ENCODE measurements at regions not wholly inside any gene's neighbourhood (a gene's known extent, or its start where the extent isn't known, plus 50 kb on each side); places are given as distances from the start of the nearest gene placed in this dataset.
A peak's percentile ranks its signal among the peaks of the same experiment; 100 is the strongest.

DNA sequence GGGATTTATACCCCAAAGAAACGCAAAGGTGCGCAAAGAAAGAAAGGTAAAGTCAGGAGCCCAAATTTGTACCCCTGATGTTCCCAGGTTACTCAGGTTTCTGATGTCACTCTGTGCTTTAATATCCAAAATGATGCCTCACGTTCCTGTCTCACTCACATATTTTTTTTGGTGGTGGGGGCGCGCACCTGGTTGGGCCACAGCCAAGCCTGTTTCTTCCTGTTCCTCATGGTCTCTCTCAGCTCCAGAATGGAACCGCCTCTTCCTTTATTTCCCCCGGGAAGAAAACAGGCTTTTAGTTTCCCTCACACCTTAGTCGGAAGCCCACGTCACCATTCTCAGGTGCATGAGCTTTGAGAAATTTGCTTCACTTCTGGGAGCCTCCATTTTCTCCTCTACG, 118.3 kb upstream of the BOD1 start:
- Histone ChIP-seq H3K4me3 (ENCODE audit: control insufficient read depth in 1 of 7, extremely low read depth in 1 of 7, insufficient read depth in 4 of 7, low read depth in 2 of 7, low read length in 6 of 7) (no peak overlapping the region), H3K27me3 (replicated peaks in 2 of 5; ENCODE audit: control insufficient read depth in 4 of 5, insufficient read depth in 5 of 5, low read length in 4 of 5) (no peaks in the 10 kb centered on the region), H3K27ac (ENCODE audit: insufficient read depth in 1 of 2, low read depth in 1 of 2, low read length in 2 of 2, poor library complexity in 1 of 2, severe bottlenecking in 2 of 2) (no peak overlapping the region), H3K9me3 (ENCODE audit: control extremely low read depth in 1 of 5, control insufficient read depth in 4 of 5, insufficient read depth in 2 of 5, low read depth in 1 of 5, low read length in 4 of 5) (no peaks in the 10 kb centered on the region), H3K4me1 (ENCODE audit: control extremely low read depth in 1 of 4, control insufficient read depth in 4 of 4, insufficient read depth in 4 of 4, low read length in 3 of 4) (peaks cover 0 to 6% (median 4%) of the 10 kb centered on the region in 4 experiments), H3K36me3 (ENCODE audit: control insufficient read depth in 4 of 4, insufficient read depth in 4 of 4, low read length in 3 of 4) (no peaks in the 10 kb centered on the region)
- DNase-seq, result no peak
- ChIA-PET POLR2A (no interaction called here), CTCF (interaction anchor here (0.8 to 1.2 kb wide), 2 partner anchors 17 to 46 kb away, joined by 3 read pairs; no protein-coding TSS in a partner anchor)
- WGBS (ENCODE audit: insufficient coverage), result 82% methylated on average over 7 of the region's 10 CpGs

DNA sequence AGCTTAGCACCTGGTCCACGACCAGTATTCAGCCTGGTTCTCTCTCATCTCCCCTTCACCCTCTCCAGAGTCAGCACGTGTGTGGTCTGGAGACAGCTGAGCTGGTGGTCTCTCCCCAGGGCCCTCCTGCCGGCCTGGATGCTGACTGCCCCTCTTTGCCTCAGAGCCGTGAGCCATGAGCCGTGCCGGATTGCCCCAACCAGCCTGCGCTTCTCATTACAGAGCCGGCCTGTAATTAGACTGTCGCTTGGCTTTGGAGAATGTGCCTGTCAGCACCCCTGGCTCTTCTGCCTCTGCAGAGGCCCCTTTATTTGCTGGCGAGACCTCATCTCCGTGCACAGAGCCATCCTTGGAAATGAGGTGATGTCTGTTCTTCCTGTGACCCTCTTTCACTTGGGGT, 118.7 kb upstream of the BOD1 start:
- ChIA-PET CTCF (interaction anchor here (0.8 to 1.2 kb wide), 2 partner anchors 17 to 45 kb away, joined by 3 read pairs; no protein-coding TSS in a partner anchor), POLR2A (no interaction called here)
- no peak overlapping the region for H3K27ac ChIP-seq (ENCODE audit: insufficient read depth in 1 of 2, low read depth in 1 of 2, low read length in 2 of 2, poor library complexity in 1 of 2, severe bottlenecking in 2 of 2)
- H3K4me1 ChIP-seq (ENCODE audit: control extremely low read depth in 1 of 4, control insufficient read depth in 4 of 4, insufficient read depth in 4 of 4, low read length in 3 of 4), result peaks cover 0 to 6% (median 4%) of the 10 kb centered on the region in 4 experiments
- H3K4me3 ChIP-seq (ENCODE audit: control insufficient read depth in 1 of 7, extremely low read depth in 1 of 7, insufficient read depth in 4 of 7, low read depth in 2 of 7, low read length in 6 of 7), result no peak overlapping the region
- H3K9me3 ChIP-seq (ENCODE audit: control extremely low read depth in 1 of 5, control insufficient read depth in 4 of 5, insufficient read depth in 2 of 5, low read depth in 1 of 5, low read length in 4 of 5), result no peaks in the 10 kb centered on the region
- no peaks in the 10 kb centered on the region for H3K27me3 ChIP-seq (replicated peaks in 2 of 5; ENCODE audit: control insufficient read depth in 4 of 5, insufficient read depth in 5 of 5, low read length in 4 of 5)
- no peaks in the 10 kb centered on the region for H3K36me3 ChIP-seq (ENCODE audit: control insufficient read depth in 4 of 4, insufficient read depth in 4 of 4, low read length in 3 of 4)
- no peak for DNase-seq
- 97% methylated on average over 11 of the region's 11 CpGs for WGBS (ENCODE audit: insufficient coverage)

DNA sequence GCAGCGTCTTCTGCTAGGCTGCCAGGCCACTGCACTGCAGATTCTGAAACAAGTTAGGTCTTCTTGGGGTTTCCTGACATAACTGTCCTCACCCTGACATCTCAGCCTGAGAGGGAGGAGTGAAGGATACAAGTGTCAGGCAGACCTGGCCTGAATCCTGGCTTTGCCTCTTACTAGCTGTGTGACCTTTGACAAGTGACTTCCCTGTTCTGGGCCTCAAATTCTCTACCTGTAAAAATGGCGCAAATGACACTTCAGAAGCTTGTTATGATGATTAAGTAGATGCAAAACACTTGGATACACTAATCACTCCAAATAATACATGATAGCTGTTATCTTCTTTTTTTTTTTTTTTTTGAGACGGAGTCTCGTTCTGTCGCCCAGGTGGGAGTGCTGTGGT, 119.2 kb upstream of the BOD1 start:
- CTCF ChIA-PET, result no interaction called here
- POLR2A ChIA-PET, result no interaction called here
- whole genome bisulfite sequencing (ENCODE audit: insufficient coverage), result 100% methylated on average over 1 of the region's 5 CpGs
- H3K4me3 ChIP-seq (ENCODE audit: control insufficient read depth in 1 of 7, extremely low read depth in 1 of 7, insufficient read depth in 4 of 7, low read depth in 2 of 7, low read length in 6 of 7), result no peak overlapping the region
- no peaks in the 10 kb centered on the region for H3K9me3 ChIP-seq (ENCODE audit: control extremely low read depth in 1 of 5, control insufficient read depth in 4 of 5, insufficient read depth in 2 of 5, low read depth in 1 of 5, low read length in 4 of 5)
- no peaks in the 10 kb centered on the region for H3K27me3 ChIP-seq (replicated peaks in 2 of 5; ENCODE audit: control insufficient read depth in 4 of 5, insufficient read depth in 5 of 5, low read length in 4 of 5)
- H3K36me3 ChIP-seq (ENCODE audit: control insufficient read depth in 4 of 4, insufficient read depth in 4 of 4, low read length in 3 of 4), result no peaks in the 10 kb centered on the region
- peaks cover 0 to 6% (median 4%) of the 10 kb centered on the region in 4 experiments for H3K4me1 ChIP-seq (ENCODE audit: control extremely low read depth in 1 of 4, control insufficient read depth in 4 of 4, insufficient read depth in 4 of 4, low read length in 3 of 4)
- no peak for DNase-seq
- H3K27ac ChIP-seq (ENCODE audit: insufficient read depth in 1 of 2, low read depth in 1 of 2, low read length in 2 of 2, poor library complexity in 1 of 2, severe bottlenecking in 2 of 2), result no peak overlapping the region

DNA sequence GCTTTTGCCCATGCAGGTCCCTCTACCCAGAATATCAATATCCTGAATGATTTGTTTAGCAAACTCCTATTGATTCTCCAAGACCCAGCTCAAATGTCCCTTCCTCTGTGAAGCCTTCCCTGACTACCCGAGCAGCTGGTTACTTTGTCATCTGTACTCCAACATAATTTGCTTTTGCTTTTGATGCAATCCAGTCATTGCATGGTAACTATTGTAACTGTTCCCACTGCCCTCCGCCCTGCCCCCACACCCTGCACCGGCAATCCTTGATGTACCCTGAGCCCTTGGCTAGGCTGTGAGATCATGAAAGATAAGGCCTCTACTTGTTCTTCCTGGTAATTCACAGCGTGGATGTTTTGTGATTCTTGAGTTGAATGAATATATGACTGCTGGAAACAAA, 119.9 kb upstream of the BOD1 start:
- no peak overlapping the region for H3K27ac ChIP-seq (ENCODE audit: insufficient read depth in 1 of 2, low read depth in 1 of 2, low read length in 2 of 2, poor library complexity in 1 of 2, severe bottlenecking in 2 of 2)
- CTCF ChIA-PET, result no interaction called here
- H3K27me3 ChIP-seq (replicated peaks in 2 of 5; ENCODE audit: control insufficient read depth in 4 of 5, insufficient read depth in 5 of 5, low read length in 4 of 5), result no peaks in the 10 kb centered on the region
- peaks cover 0 to 6% (median 4%) of the 10 kb centered on the region in 4 experiments for H3K4me1 ChIP-seq (ENCODE audit: control extremely low read depth in 1 of 4, control insufficient read depth in 4 of 4, insufficient read depth in 4 of 4, low read length in 3 of 4)
- no peaks in the 10 kb centered on the region for H3K36me3 ChIP-seq (ENCODE audit: control insufficient read depth in 4 of 4, insufficient read depth in 4 of 4, low read length in 3 of 4)
- WGBS (ENCODE audit: insufficient coverage), result 76% methylated on average over 3 of the region's 4 CpGs
- no peak overlapping the region for H3K4me3 ChIP-seq (ENCODE audit: control insufficient read depth in 1 of 7, extremely low read depth in 1 of 7, insufficient read depth in 4 of 7, low read depth in 2 of 7, low read length in 6 of 7)
- H3K9me3 ChIP-seq (ENCODE audit: control extremely low read depth in 1 of 5, control insufficient read depth in 4 of 5, insufficient read depth in 2 of 5, low read depth in 1 of 5, low read length in 4 of 5), result no peaks in the 10 kb centered on the region
- POLR2A ChIA-PET, result no interaction called here
- no peak for DNase-seq

DNA sequence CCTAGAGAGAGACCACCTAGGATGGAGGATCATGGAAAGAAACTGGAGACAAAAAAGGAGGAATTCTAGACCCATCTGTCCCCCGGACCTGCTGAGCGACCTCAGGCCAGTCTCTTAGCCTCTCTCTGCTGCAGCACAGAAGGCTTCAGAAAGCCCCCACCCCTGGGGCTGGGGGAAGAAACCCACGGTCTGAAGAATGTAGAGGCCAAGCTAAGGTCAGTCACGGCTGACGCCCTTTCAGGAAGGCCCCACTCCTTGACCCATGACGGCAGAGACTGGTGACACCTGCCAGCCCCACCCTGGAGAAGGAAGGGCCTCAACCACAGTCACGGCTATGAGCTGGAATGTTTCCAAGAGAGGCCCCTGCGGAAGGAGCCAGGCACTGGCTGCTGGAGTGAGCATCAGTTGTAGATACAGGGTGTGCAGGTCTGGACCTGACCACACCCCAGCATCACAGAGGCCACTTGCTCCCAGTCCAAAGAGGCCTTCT, 120.5 kb upstream of the BOD1 start:
- H3K27ac ChIP-seq (ENCODE audit: insufficient read depth in 1 of 2, low read depth in 1 of 2, low read length in 2 of 2, poor library complexity in 1 of 2, severe bottlenecking in 2 of 2), result no peak overlapping the region
- no peaks in the 10 kb centered on the region for H3K36me3 ChIP-seq (ENCODE audit: control insufficient read depth in 4 of 4, insufficient read depth in 4 of 4, low read length in 3 of 4)
- 34% methylated on average over 8 of the region's 8 CpGs for WGBS (ENCODE audit: insufficient coverage)
- H3K4me3 ChIP-seq (ENCODE audit: control insufficient read depth in 1 of 7, extremely low read depth in 1 of 7, insufficient read depth in 4 of 7, low read depth in 2 of 7, low read length in 6 of 7), result no peak overlapping the region
- H3K27me3 ChIP-seq (replicated peaks in 2 of 5; ENCODE audit: control insufficient read depth in 4 of 5, insufficient read depth in 5 of 5, low read length in 4 of 5), result no peaks in the 10 kb centered on the region
- peaks cover 0 to 6% (median 4%) of the 10 kb centered on the region in 4 experiments for H3K4me1 ChIP-seq (ENCODE audit: control extremely low read depth in 1 of 4, control insufficient read depth in 4 of 4, insufficient read depth in 4 of 4, low read length in 3 of 4)
- POLR2A ChIA-PET, result no interaction called here
- DNase-seq, result peak in 2 of 3 donors; percentile 27 to 50
- CTCF ChIA-PET, result no interaction called here
- H3K9me3 ChIP-seq (ENCODE audit: control extremely low read depth in 1 of 5, control insufficient read depth in 4 of 5, insufficient read depth in 2 of 5, low read depth in 1 of 5, low read length in 4 of 5), result no peaks in the 10 kb centered on the region

DNA sequence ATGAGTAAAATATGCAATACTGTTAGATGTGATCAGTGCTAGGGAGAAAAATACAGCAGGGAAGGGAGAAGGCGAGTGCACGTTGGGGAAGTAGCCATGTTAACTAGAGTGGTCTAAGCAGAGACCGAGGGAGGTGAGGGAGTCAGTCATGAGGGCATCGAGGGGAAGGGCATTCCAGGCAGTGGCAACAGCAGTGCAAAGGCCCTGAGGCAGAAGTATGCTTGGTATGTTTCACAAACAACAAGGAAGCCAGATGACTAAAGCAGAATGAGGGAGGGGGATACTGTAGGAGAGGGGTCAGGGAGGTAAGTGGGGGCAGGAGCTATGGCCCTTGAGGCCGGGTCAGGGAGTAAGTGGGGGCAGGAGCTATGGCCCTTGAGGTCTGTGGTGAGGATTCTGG, 123.3 kb upstream of the BOD1 start:
- ChIA-PET POLR2A (no interaction called here), CTCF (no interaction called here)
- DNase-seq, result no peak
- 97% methylated on average over 5 of the region's 5 CpGs for WGBS (ENCODE audit: insufficient coverage)
- Histone ChIP-seq H3K4me3 (ENCODE audit: control insufficient read depth in 1 of 7, extremely low read depth in 1 of 7, insufficient read depth in 4 of 7, low read depth in 2 of 7, low read length in 6 of 7) (no peak overlapping the region), H3K27ac (ENCODE audit: insufficient read depth in 1 of 2, low read depth in 1 of 2, low read length in 2 of 2, poor library complexity in 1 of 2, severe bottlenecking in 2 of 2) (no peak overlapping the region), H3K36me3 (ENCODE audit: control insufficient read depth in 4 of 4, insufficient read depth in 4 of 4, low read length in 3 of 4) (no peaks in the 10 kb centered on the region), H3K27me3 (replicated peaks in 2 of 5; ENCODE audit: control insufficient read depth in 4 of 5, insufficient read depth in 5 of 5, low read length in 4 of 5) (no peaks in the 10 kb centered on the region), H3K9me3 (ENCODE audit: control extremely low read depth in 1 of 5, control insufficient read depth in 4 of 5, insufficient read depth in 2 of 5, low read depth in 1 of 5, low read length in 4 of 5) (no peaks in the 10 kb centered on the region), H3K4me1 (ENCODE audit: control extremely low read depth in 1 of 4, control insufficient read depth in 4 of 4, insufficient read depth in 4 of 4, low read length in 3 of 4) (peaks cover 0 to 10% (median 9%) of the 10 kb centered on the region in 4 experiments)

DNA sequence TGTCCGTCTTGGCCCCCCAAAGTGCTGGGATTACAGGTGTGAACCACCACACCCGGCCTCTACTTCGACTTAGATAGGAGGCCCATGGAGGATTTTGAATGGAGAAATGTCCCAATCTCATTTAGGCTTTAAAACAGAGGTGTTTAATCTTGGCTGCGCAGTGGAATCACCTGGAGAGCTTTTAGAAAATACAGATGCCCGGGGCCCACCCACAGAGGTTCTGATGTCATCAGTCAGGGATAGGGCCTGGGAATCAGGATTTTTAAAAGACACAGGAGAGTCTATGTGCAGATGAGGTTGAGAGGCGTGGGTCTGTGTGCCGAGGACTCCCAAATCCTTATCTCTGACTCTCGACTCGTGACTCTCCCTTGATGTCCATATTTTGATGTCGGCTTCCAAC, 124.0 kb upstream of the BOD1 start:
- no peak for DNase-seq
- Histone ChIP-seq H3K9me3 (ENCODE audit: control extremely low read depth in 1 of 5, control insufficient read depth in 4 of 5, insufficient read depth in 2 of 5, low read depth in 1 of 5, low read length in 4 of 5) (no peaks in the 10 kb centered on the region), H3K27me3 (replicated peaks in 2 of 5; ENCODE audit: control insufficient read depth in 4 of 5, insufficient read depth in 5 of 5, low read length in 4 of 5) (no peaks in the 10 kb centered on the region), H3K27ac (ENCODE audit: insufficient read depth in 1 of 2, low read depth in 1 of 2, low read length in 2 of 2, poor library complexity in 1 of 2, severe bottlenecking in 2 of 2) (no peak overlapping the region), H3K4me1 (ENCODE audit: control extremely low read depth in 1 of 4, control insufficient read depth in 4 of 4, insufficient read depth in 4 of 4, low read length in 3 of 4) (peaks cover 0 to 15% (median 12%) of the 10 kb centered on the region in 4 experiments), H3K36me3 (ENCODE audit: control insufficient read depth in 4 of 4, insufficient read depth in 4 of 4, low read length in 3 of 4) (no peaks in the 10 kb centered on the region), H3K4me3 (ENCODE audit: control insufficient read depth in 1 of 7, extremely low read depth in 1 of 7, insufficient read depth in 4 of 7, low read depth in 2 of 7, low read length in 6 of 7) (no peak overlapping the region)
- 94% methylated on average over 10 of the region's 10 CpGs for WGBS (ENCODE audit: insufficient coverage)
- ChIA-PET CTCF (no interaction called here), POLR2A (no interaction called here)

Data from common myeloid progenitor, CD34-positive (primary cell).